ENCODE measurements at regions not wholly inside any gene's neighbourhood (a gene's known extent, or its start where the extent isn't known, plus 50 kb on each side); places are given as distances from the start of the nearest gene placed in this dataset.

GRCh38 chr13:57925751-57926150 is 294.2 kb downstream of the PCDH17 start:
- TF ChIP-seq TBL1XR1 (IDR thresholded peaks at IDR 0.05; ENCODE audit: borderline replicate concordance, low read length, partially characterized antibody) (no peak), MYC (CRISPR knock-in tag; IDR thresholded peaks at IDR 0.05; ENCODE audit: borderline replicate concordance) (no peak), BRCA1 (CRISPR knock-in tag; IDR thresholded peaks at IDR 0.05) (no peak)
- TF ChIP-seq, protein P1, sequence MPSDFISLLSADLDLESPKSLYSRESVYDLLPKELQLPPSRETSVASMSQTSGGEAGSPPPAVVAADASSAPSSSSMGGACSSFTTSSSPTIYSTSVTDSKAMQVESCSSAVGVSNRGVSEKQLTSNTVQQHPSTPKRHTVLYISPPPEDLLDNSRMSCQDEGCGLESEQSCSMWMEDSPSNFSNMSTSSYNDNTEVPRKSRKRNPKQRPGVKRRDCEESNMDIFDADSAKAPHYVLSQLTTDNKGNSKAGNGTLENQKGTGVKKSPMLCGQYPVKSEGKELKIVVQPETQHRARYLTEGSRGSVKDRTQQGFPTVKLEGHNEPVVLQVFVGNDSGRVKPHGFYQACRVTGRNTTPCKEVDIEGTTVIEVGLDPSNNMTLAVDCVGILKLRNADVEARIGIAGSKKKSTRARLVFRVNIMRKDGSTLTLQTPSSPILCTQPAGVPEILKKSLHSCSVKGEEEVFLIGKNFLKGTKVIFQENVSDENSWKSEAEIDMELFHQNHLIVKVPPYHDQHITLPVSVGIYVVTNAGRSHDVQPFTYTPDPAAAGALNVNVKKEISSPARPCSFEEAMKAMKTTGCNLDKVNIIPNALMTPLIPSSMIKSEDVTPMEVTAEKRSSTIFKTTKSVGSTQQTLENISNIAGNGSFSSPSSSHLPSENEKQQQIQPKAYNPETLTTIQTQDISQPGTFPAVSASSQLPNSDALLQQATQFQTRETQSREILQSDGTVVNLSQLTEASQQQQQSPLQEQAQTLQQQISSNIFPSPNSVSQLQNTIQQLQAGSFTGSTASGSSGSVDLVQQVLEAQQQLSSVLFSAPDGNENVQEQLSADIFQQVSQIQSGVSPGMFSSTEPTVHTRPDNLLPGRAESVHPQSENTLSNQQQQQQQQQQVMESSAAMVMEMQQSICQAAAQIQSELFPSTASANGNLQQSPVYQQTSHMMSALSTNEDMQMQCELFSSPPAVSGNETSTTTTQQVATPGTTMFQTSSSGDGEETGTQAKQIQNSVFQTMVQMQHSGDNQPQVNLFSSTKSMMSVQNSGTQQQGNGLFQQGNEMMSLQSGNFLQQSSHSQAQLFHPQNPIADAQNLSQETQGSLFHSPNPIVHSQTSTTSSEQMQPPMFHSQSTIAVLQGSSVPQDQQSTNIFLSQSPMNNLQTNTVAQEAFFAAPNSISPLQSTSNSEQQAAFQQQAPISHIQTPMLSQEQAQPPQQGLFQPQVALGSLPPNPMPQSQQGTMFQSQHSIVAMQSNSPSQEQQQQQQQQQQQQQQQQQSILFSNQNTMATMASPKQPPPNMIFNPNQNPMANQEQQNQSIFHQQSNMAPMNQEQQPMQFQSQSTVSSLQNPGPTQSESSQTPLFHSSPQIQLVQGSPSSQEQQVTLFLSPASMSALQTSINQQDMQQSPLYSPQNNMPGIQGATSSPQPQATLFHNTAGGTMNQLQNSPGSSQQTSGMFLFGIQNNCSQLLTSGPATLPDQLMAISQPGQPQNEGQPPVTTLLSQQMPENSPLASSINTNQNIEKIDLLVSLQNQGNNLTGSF (CRISPR knock-in tag; IDR thresholded peaks at IDR 0.05): no peak

Measured in HepG2 (cell line).